GM19193 (cell line): ENCODE measurements at regions not wholly inside any gene's neighbourhood (a gene's known extent, or its start where the extent isn't known, plus 50 kb on each side); places are given as distances from the start of the nearest gene placed in this dataset.

Source experiments
- POLR2A ChIP-seq: IDR thresholded peaks from 4 replicates; pipeline ENCODE4 v1.6.1; 2011; ENCODE audit not compliant: insufficient read depth, insufficient read length; ENCODE audit errors: extremely low read depth

GRCh38 chr2:128404709-128405466 is 86.2 kb upstream of the HS6ST1 start:
- TF ChIP-seq POLR2A = no peak

GRCh38 chr2:128405467-128405900 is 86.8 kb upstream of the HS6ST1 start:
- no peak for TF ChIP-seq POLR2A

- TF ChIP-seq POLR2A = no peak
These were observed 87.4 kb upstream of the HS6ST1 start for GRCh38 chr2:128405981-128406613.

- TF ChIP-seq POLR2A = no peak
These were observed 88.3 kb upstream of the HS6ST1 start for GRCh38 chr2:128406736-128407554.

GRCh38 chr2:128408349-128409305 is 90.0 kb upstream of the HS6ST1 start:
- TF ChIP-seq POLR2A = no peak

- no peak for TF ChIP-seq POLR2A
These were observed 90.8 kb upstream of the HS6ST1 start for GRCh38 chr2:128409326-128410034.

- TF ChIP-seq POLR2A = no peak
These were observed 91.5 kb upstream of the HS6ST1 start for GRCh38 chr2:128410035-128410757.

GRCh38 chr2:128410758-128411215 is 92.1 kb upstream of the HS6ST1 start:
- no peak for TF ChIP-seq POLR2A

- no peak for TF ChIP-seq POLR2A
These were observed 92.8 kb upstream of the HS6ST1 start for GRCh38 chr2:128411431-128411830.

- TF ChIP-seq POLR2A = no peak
These were observed 93.7 kb upstream of the HS6ST1 start for GRCh38 chr2:128412181-128412871.

GRCh38 chr2:128413014-128413717 is 94.5 kb upstream of the HS6ST1 start:
- TF ChIP-seq POLR2A = no peak
